ENCODE measurements at regions not wholly inside any gene's neighbourhood (a gene's known extent, or its start where the extent isn't known, plus 50 kb on each side); places are given as distances from the start of the nearest gene placed in this dataset.

DNA sequence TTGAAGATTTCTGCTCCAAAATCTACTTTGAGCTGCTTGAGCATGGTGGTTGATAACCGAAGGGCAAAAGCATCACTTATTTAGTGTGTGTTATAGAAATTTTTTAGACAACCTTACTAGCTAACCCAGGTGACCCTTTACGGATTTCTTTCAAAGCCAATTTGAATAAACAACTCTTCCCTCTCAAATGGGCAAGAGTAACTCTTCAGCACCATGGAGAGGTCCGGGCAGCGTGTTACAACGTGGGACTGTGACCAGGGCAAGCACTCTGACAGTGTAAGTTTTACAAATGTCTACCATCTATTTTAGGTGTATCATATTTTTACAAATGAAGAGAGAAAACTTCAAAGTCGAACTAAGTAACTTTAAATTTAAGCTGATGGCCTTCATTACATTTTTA, 471.8 kb downstream of the MFSD1 start:
- no peaks in the 10 kb centered on the region for H4K20me1 ChIP-seq (ENCODE audit: insufficient read depth)
- H2AFZ ChIP-seq (ENCODE audit: low read depth): no peak overlapping the region
- DNase-seq: no peak
- TF ChIP-seq MAX (IDR thresholded peaks at IDR 0.05; ENCODE audit: low read depth) (no peak), REST (IDR thresholded peaks at IDR 0.05; ENCODE audit: low read depth, low read length) (peak; percentile 98), FOSL2 (IDR thresholded peaks at IDR 0.05; ENCODE audit: borderline replicate concordance, low read depth) (no peak), ELF1 (IDR thresholded peaks at IDR 0.05) (no peak), YY1 (IDR thresholded peaks at IDR 0.05; ENCODE audit: low read depth) (no peak), JUND (IDR thresholded peaks at IDR 0.05) (no peak), FOXJ3 (CRISPR knock-in tag; IDR thresholded peaks at IDR 0.05) (no peak), SIN3A (IDR thresholded peaks at IDR 0.05; ENCODE audit: borderline replicate concordance, low read depth, low read length) (0 out of 2 replicates have a peak, but pooled peaks have one; percentile 21), TCF12 (IDR thresholded peaks at IDR 0.05) (no peak), EP300 (IDR thresholded peaks at IDR 0.05; ENCODE audit: borderline replicate concordance in 1 of 2, low read depth in 1 of 2, low read length in 1 of 2) (no peak), TEAD4 (IDR thresholded peaks at IDR 0.05; ENCODE audit: borderline replicate concordance, insufficient read depth) (no peak), SMC3 (IDR thresholded peaks at IDR 0.05; ENCODE audit: low read depth, low read length) (no peak), RAD21 (IDR thresholded peaks at IDR 0.05; ENCODE audit: low read length) (no peak), POLR2AphosphoS5 (IDR thresholded peaks at IDR 0.05; ENCODE audit: low read depth, low read length) (no peak)
- TF ChIP-seq, protein P1, sequence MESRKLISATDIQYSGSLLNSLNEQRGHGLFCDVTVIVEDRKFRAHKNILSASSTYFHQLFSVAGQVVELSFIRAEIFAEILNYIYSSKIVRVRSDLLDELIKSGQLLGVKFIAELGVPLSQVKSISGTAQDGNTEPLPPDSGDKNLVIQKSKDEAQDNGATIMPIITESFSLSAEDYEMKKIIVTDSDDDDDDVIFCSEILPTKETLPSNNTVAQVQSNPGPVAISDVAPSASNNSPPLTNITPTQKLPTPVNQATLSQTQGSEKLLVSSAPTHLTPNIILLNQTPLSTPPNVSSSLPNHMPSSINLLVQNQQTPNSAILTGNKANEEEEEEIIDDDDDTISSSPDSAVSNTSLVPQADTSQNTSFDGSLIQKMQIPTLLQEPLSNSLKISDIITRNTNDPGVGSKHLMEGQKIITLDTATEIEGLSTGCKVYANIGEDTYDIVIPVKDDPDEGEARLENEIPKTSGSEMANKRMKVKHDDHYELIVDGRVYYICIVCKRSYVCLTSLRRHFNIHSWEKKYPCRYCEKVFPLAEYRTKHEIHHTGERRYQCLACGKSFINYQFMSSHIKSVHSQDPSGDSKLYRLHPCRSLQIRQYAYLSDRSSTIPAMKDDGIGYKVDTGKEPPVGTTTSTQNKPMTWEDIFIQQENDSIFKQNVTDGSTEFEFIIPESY (IDR thresholded peaks at IDR 0.05; ENCODE audit: borderline replicate concordance, low read depth): no peak
- TF ChIP-seq, protein P2, sequence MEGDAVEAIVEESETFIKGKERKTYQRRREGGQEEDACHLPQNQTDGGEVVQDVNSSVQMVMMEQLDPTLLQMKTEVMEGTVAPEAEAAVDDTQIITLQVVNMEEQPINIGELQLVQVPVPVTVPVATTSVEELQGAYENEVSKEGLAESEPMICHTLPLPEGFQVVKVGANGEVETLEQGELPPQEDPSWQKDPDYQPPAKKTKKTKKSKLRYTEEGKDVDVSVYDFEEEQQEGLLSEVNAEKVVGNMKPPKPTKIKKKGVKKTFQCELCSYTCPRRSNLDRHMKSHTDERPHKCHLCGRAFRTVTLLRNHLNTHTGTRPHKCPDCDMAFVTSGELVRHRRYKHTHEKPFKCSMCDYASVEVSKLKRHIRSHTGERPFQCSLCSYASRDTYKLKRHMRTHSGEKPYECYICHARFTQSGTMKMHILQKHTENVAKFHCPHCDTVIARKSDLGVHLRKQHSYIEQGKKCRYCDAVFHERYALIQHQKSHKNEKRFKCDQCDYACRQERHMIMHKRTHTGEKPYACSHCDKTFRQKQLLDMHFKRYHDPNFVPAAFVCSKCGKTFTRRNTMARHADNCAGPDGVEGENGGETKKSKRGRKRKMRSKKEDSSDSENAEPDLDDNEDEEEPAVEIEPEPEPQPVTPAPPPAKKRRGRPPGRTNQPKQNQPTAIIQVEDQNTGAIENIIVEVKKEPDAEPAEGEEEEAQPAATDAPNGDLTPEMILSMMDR (IDR thresholded peaks at IDR 0.05): no peak
- CTCF ChIA-PET: interaction anchor here (0.7 to 1.6 kb wide), 5 partner anchors 8 to 715 kb away, joined by 3 to 5 read pairs (median 4); partner anchors contain the start of gene IL12A
- 49% methylated on average over 6 of the region's 6 CpGs for WGBS (ENCODE audit: low lambda C conversion rate)
- H3K9me3 ChIP-seq: no peaks in the 10 kb centered on the region
- no peak overlapping the region for H3K4me2 ChIP-seq
- H3K4me3 ChIP-seq (ENCODE audit: low read depth in 2 of 2, low read length in 1 of 2): no peak overlapping the region
- no peak overlapping the region; a peak in 1 of 4 replicates for H3K27ac ChIP-seq (ENCODE audit: low read depth in 2 of 2, low read length in 1 of 2)
- POLR2A ChIA-PET: no interaction called here
- no peaks in the 10 kb centered on the region for H3F3A ChIP-seq (replicated peaks; ENCODE audit: insufficient read depth)
- H3K36me3 ChIP-seq (replicated peaks in 1 of 2; ENCODE audit: control insufficient read depth in 1 of 2, insufficient read depth in 2 of 2, low read length in 1 of 2): no peaks in the 10 kb centered on the region
- H3K9me2 ChIP-seq: no peaks in the 10 kb centered on the region
- H3K27me3 ChIP-seq (ENCODE audit: insufficient read depth): no peaks in the 10 kb centered on the region
- H3K79me2 ChIP-seq (ENCODE audit: insufficient read depth): no peaks in the 10 kb centered on the region
- H3K9ac ChIP-seq: no peak overlapping the region
- peaks cover 0 to 2% of the 10 kb centered on the region in 2 experiments; a peak in 2 of 4 replicates for H3K4me1 ChIP-seq (ENCODE audit: control insufficient read depth in 1 of 2, insufficient read depth in 2 of 2, low read depth in 1 of 2, low read length in 1 of 2)
